Suprapubic skin (tissue), 4 donors: ENCODE measurements at regions not wholly inside any gene's neighbourhood (a gene's known extent, or its start where the extent isn't known, plus 50 kb on each side); places are given as distances from the start of the nearest gene placed in this dataset.

ENCODE experiments used
- DNase-seq, 2 donors: peaks; one replicate each; pipeline ENCODE4 v3.0.0-alpha.2; 2019; ENCODE audit warnings: low spot score in 2 of 2
- H3K27ac ChIP-seq: fragments of 200-600 bp; sonication (generic); one replicate; pipeline ENCODE4 v1.5.1; 2019
- H3K27me3 ChIP-seq: fragments of 200-600 bp; sonication (generic); one replicate; pipeline ENCODE4 v1.5.1; 2019
- H3K36me3 ChIP-seq: fragments of 200-600 bp; sonication (generic); one replicate; pipeline ENCODE4 v1.5.1; 2019
- H3K4me1 ChIP-seq: fragments of 200-600 bp; sonication (generic); one replicate; pipeline ENCODE4 v1.5.1; 2019
- H3K4me3 ChIP-seq: fragments of 200-600 bp; sonication (generic); one replicate; pipeline ENCODE4 v1.5.1; 2019; ENCODE audit warnings: mild to moderate bottlenecking
- H3K9me3 ChIP-seq: fragments of 200-600 bp; sonication (generic); one replicate; pipeline ENCODE4 v1.5.1; 2019
- EP300 ChIP-seq: sonication (generic); formaldehyde crosslinking; IDR thresholded peaks from one replicate; pipeline ENCODE4 v1.6.1; 2017; ENCODE audit warnings: antibody characterized with exemption
- POLR2A ChIP-seq, 2 donors: fragments of 450-650 bp; IDR thresholded peaks; one replicate each; pipeline ENCODE4 v1.6.1; 2017; ENCODE audit warnings: antibody characterized with exemption in 2 of 2, mild to moderate bottlenecking in 2 of 2, moderate library complexity in 2 of 2
- POLR2AphosphoS5 ChIP-seq, 3 donors: sonication (generic); formaldehyde crosslinking; IDR thresholded peaks; one replicate each; pipeline ENCODE4 v1.6.1; 2017; ENCODE audit warnings: antibody characterized with exemption in 3 of 3
- WGBS: methylation state at CpG from one replicate; pipeline ENCODE4 v1.1.5; 2018; 5-methylcytosine and 5-hydroxymethylcytosine counted together
- TF ChIP-seq, protein P1 (sequence below), 2 donors: fragments of 200-600 bp in 1 of 2; fragments of 450-650 bp in 1 of 2; sonication (generic) in 1 of 2; IDR thresholded peaks; one replicate each; pipeline ENCODE4 v1.5.1; 2016 to 2019; ENCODE audit warnings: antibody characterized with exemption in 2 of 2, mild to moderate bottlenecking in 1 of 2, moderate library complexity in 1 of 2

- no peak overlapping the region for H3K4me3 ChIP-seq
- peaks cover 3% of the 10 kb centered on the region for H3K4me1 ChIP-seq
- no peaks in the 10 kb centered on the region for H3K36me3 ChIP-seq
- DNase-seq: no peak
- 96% methylated on average over 1 of the region's 1 CpG for WGBS
- no peaks in the 10 kb centered on the region for H3K9me3 ChIP-seq
- no peaks in the 10 kb centered on the region for H3K27me3 ChIP-seq
- no peak overlapping the region for H3K27ac ChIP-seq
- TF ChIP-seq POLR2A (IDR thresholded peaks at IDR 0.05): no peak
- TF ChIP-seq EP300: no peak
- TF ChIP-seq POLR2AphosphoS5 (IDR thresholded peaks at IDR 0.05): no peak
- TF ChIP-seq, protein P1, sequence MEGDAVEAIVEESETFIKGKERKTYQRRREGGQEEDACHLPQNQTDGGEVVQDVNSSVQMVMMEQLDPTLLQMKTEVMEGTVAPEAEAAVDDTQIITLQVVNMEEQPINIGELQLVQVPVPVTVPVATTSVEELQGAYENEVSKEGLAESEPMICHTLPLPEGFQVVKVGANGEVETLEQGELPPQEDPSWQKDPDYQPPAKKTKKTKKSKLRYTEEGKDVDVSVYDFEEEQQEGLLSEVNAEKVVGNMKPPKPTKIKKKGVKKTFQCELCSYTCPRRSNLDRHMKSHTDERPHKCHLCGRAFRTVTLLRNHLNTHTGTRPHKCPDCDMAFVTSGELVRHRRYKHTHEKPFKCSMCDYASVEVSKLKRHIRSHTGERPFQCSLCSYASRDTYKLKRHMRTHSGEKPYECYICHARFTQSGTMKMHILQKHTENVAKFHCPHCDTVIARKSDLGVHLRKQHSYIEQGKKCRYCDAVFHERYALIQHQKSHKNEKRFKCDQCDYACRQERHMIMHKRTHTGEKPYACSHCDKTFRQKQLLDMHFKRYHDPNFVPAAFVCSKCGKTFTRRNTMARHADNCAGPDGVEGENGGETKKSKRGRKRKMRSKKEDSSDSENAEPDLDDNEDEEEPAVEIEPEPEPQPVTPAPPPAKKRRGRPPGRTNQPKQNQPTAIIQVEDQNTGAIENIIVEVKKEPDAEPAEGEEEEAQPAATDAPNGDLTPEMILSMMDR (IDR thresholded peaks at IDR 0.05): no peak
Observed at GRCh38 chr1:168638884-168639283, 62.5 kb downstream of the XCL1 start.

DNA sequence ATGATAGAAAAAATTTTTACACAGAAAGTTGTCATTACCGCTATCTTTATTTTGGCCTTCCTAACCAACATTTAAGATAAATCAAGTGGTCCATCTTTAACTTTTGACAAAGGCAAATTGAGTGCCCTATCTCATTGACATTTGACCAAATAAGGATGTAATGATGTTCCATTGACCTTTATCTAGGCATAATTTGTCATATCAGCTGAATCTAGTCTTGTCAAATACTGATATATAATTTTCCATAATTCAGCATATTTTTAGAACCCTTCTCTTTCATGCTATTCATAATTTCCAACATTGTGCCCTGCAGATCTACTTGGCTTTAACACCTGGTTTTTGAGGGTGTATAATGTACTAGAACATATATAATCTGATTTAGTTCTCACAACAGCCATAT is 63.8 kb downstream of the XCL1 start:
- no peak overlapping the region for H3K27ac ChIP-seq

GRCh38 chr1:168640836-168641235 is 64.4 kb downstream of the XCL1 start:
- H3K27me3 ChIP-seq: no peaks in the 10 kb centered on the region
- no peak for DNase-seq
- WGBS: 90% methylated on average over 3 of the region's 3 CpGs
- H3K36me3 ChIP-seq: no peaks in the 10 kb centered on the region
- peaks cover 3% of the 10 kb centered on the region for H3K4me1 ChIP-seq
- TF ChIP-seq EP300 (no peak), POLR2A (IDR thresholded peaks at IDR 0.05) (no peak), POLR2AphosphoS5 (IDR thresholded peaks at IDR 0.05) (no peak)
- TF ChIP-seq, protein P1 (IDR thresholded peaks at IDR 0.05): no peak
- no peak overlapping the region for H3K4me3 ChIP-seq
- no peaks in the 10 kb centered on the region for H3K9me3 ChIP-seq
- H3K27ac ChIP-seq: no peak overlapping the region

More for the DNA sequence above, 63.8 kb downstream of the XCL1 start:
- Histone ChIP-seq H3K27me3 (no peaks in the 10 kb centered on the region), H3K36me3 (no peaks in the 10 kb centered on the region), H3K4me3 (no peak overlapping the region), H3K4me1 (peaks cover 3% of the 10 kb centered on the region), H3K9me3 (no peaks in the 10 kb centered on the region)
- WGBS: 98% methylated on average over 1 of the region's 1 CpG
- no peak for DNase-seq
- TF ChIP-seq EP300 (no peak), POLR2AphosphoS5 (IDR thresholded peaks at IDR 0.05) (no peak), POLR2A (IDR thresholded peaks at IDR 0.05) (no peak)
- TF ChIP-seq, protein P1 (IDR thresholded peaks at IDR 0.05): no peak

- H3K36me3 ChIP-seq: no peaks in the 10 kb centered on the region
- 91% methylated on average over 2 of the region's 2 CpGs for WGBS
Observed at GRCh38 chr1:168643152-168643551, 66.7 kb downstream of the XCL1 start.

More at GRCh38 chr1:168643152-168643551, 66.7 kb downstream of the XCL1 start:
- Histone ChIP-seq H3K4me1 (no peaks in the 10 kb centered on the region), H3K9me3 (no peaks in the 10 kb centered on the region), H3K27ac (no peak overlapping the region), H3K4me3 (no peak overlapping the region), H3K27me3 (no peaks in the 10 kb centered on the region)
- TF ChIP-seq, protein P1 (IDR thresholded peaks at IDR 0.05): no peak
- no peak for DNase-seq
